ENCODE measurements at regions not wholly inside any gene's neighbourhood (a gene's known extent, or its start where the extent isn't known, plus 50 kb on each side); places are given as distances from the start of the nearest gene placed in this dataset.

- DNase-seq (ENCODE audit: low spot score) (no peak), ATAC-seq (no peak)
- no peak overlapping the region for H3K27ac Mint-ChIP-seq
- peaks cover 2% of the 10 kb centered on the region; the same call in 1 of the 2 replicates for H3K4me1 Mint-ChIP-seq
- H3K4me3 Mint-ChIP-seq = no peak overlapping the region
- ChIA-PET POLR2A (interaction anchor here (0.6 kb wide), 1 partner anchor 29 kb away, joined by 3 read pairs; no protein-coding TSS in a partner anchor), CTCF (no interaction called here)
- TF ChIP-seq TP53 (CRISPR knock-in tag; IDR thresholded peaks at IDR 0.05) = no peak
- no peak for TF ChIP-seq E2F1 (CRISPR knock-in tag; IDR thresholded peaks at IDR 0.05)
- no peak for TF ChIP-seq ZNF121 (CRISPR knock-in tag; IDR thresholded peaks at IDR 0.05)
- TF ChIP-seq NR3C1 (CRISPR knock-in tag; conservative IDR thresholded peaks at IDR 0.05; ENCODE audit: low read depth) = no peak
- TF ChIP-seq NFATC4 (CRISPR knock-in tag; IDR thresholded peaks at IDR 0.05) = no peak
- TF ChIP-seq JUN (CRISPR knock-in tag; IDR thresholded peaks at IDR 0.05) = no peak
- no peak for TF ChIP-seq ZNF423 (CRISPR knock-in tag; IDR thresholded peaks at IDR 0.05)
- TF ChIP-seq CREB1 (CRISPR knock-in tag; IDR thresholded peaks at IDR 0.05) = no peak
- TF ChIP-seq TEAD1 (CRISPR knock-in tag; IDR thresholded peaks at IDR 0.05) = no peak
- no peak for TF ChIP-seq NR2C2 (CRISPR knock-in tag; IDR thresholded peaks at IDR 0.05)
- TF ChIP-seq ZSCAN18 (CRISPR knock-in tag; IDR thresholded peaks at IDR 0.05) = no peak
- TF ChIP-seq ARID4B (CRISPR knock-in tag; IDR thresholded peaks at IDR 0.05; ENCODE audit: borderline replicate concordance) = no peak
- no peak for TF ChIP-seq ATF3 (CRISPR knock-in tag; conservative IDR thresholded peaks at IDR 0.05)
- TF ChIP-seq ESRRA (CRISPR knock-in tag; IDR thresholded peaks at IDR 0.05; ENCODE audit: borderline replicate concordance) = no peak
- TF ChIP-seq ZNF219 (CRISPR knock-in tag; IDR thresholded peaks at IDR 0.05; ENCODE audit: borderline replicate concordance) = no peak
- TF ChIP-seq GRHL2 (CRISPR knock-in tag; IDR thresholded peaks at IDR 0.05; ENCODE audit: insufficient replicate concordance, severe bottlenecking) = no peak
- TF ChIP-seq ZNF232 (CRISPR knock-in tag; IDR thresholded peaks at IDR 0.05) = no peak
- no peak for TF ChIP-seq ATF6 (CRISPR knock-in tag; IDR thresholded peaks at IDR 0.05)
- H3K36me3 Mint-ChIP-seq = peaks cover 8% of the 10 kb centered on the region
- H3K27me3 Mint-ChIP-seq (ENCODE audit: low read depth) = no peaks in the 10 kb centered on the region; the same call in 1 of the 2 replicates
- H3K9me3 Mint-ChIP-seq = peaks cover 9% of the 10 kb centered on the region
Measured at GRCh38 chr4:126470862-126471261, 1156.1 kb downstream of the FAT4 start.

GRCh38 chr4:126475730-126476129 lies 1157.0 kb upstream of the INTU start:
- CTCF ChIA-PET = no interaction called here
- no peak for DNase-seq (ENCODE audit: low spot score)
- peaks cover 20% of the 10 kb centered on the region for H3K9me3 Mint-ChIP-seq
- ATAC-seq = no peak
- TF ChIP-seq JUN (CRISPR knock-in tag; IDR thresholded peaks at IDR 0.05) (no peak), ZNF219 (CRISPR knock-in tag; IDR thresholded peaks at IDR 0.05; ENCODE audit: borderline replicate concordance) (no peak), AFF4 (CRISPR knock-in tag; IDR thresholded peaks at IDR 0.05; ENCODE audit: borderline replicate concordance) (no peak), CDX4 (CRISPR knock-in tag; IDR thresholded peaks at IDR 0.05; ENCODE audit: borderline replicate concordance) (no peak), GRHL2 (CRISPR knock-in tag; IDR thresholded peaks at IDR 0.05; ENCODE audit: insufficient replicate concordance, severe bottlenecking) (no peak), NFYB (CRISPR knock-in tag; conservative IDR thresholded peaks at IDR 0.05; ENCODE audit: low read depth) (no peak)
- H3K36me3 Mint-ChIP-seq = peaks cover 12% of the 10 kb centered on the region
- POLR2A ChIA-PET = no interaction called here
- H3K4me1 Mint-ChIP-seq = peaks cover 2% of the 10 kb centered on the region; the same call in 1 of the 2 replicates
- no peaks in the 10 kb centered on the region; the same call in 1 of the 2 replicates for H3K27me3 Mint-ChIP-seq (ENCODE audit: low read depth)
- no peak overlapping the region for H3K4me3 Mint-ChIP-seq
- H3K27ac Mint-ChIP-seq = no peak overlapping the region
